Kidney epithelial cell (primary cell): ENCODE measurements at regions not wholly inside any gene's neighbourhood (a gene's known extent, or its start where the extent isn't known, plus 50 kb on each side); places are given as distances from the start of the nearest gene placed in this dataset.

Source experiments
- DNase-seq: peaks from one replicate; pipeline ENCODE4 v3.0.0-alpha.2; 2010; ENCODE audit warnings: low read depth
- H3K27me3 ChIP-seq: 2 replicates; pipeline ENCODE4 v1.6.0; 2011; ENCODE audit warnings: low read length; ENCODE audit not compliant: control insufficient read depth, insufficient read depth
- H3K36me3 ChIP-seq: 2 replicates; pipeline ENCODE4 v1.5.1; 2011; ENCODE audit warnings: low read length; ENCODE audit not compliant: control insufficient read depth, insufficient read depth
- H3K4me3 ChIP-seq: 2 replicates; pipeline ENCODE4 v1.5.1; 2011; ENCODE audit warnings: low read depth, mild to moderate bottlenecking, control low read depth, low read length
- CTCF ChIP-seq: IDR thresholded peaks from 2 replicates; pipeline ENCODE4 v1.5.1; 2011; ENCODE audit warnings: mild to moderate bottlenecking, moderate library complexity, low read length, control low read depth, inconsistent platforms; ENCODE audit not compliant: insufficient read depth, poor library complexity, severe bottlenecking

GRCh38 chr16:62562121-62562520, 525.9 kb upstream of the CDH8 start:
- Histone ChIP-seq H3K4me3 (no peak overlapping the region), H3K27me3 (no peaks in the 10 kb centered on the region), H3K36me3 (no peaks in the 10 kb centered on the region)
- DNase-seq, result no peak
- no peak for TF ChIP-seq CTCF

- Histone ChIP-seq H3K36me3 (no peaks in the 10 kb centered on the region), H3K27me3 (no peaks in the 10 kb centered on the region), H3K4me3 (no peak overlapping the region)
- DNase-seq, result no peak
- no peak for TF ChIP-seq CTCF
These were observed 513.6 kb upstream of the CDH8 start for GRCh38 chr16:62549875-62550274.

GRCh38 chr16:62548095-62548494, 511.9 kb upstream of the CDH8 start:
- DNase-seq, result no peak
- Histone ChIP-seq H3K36me3 (no peaks in the 10 kb centered on the region), H3K4me3 (no peak overlapping the region), H3K27me3 (no peaks in the 10 kb centered on the region)
- TF ChIP-seq CTCF, result no peak

GRCh38 chr16:62546701-62547100, 510.5 kb upstream of the CDH8 start:
- no peaks in the 10 kb centered on the region for H3K36me3 ChIP-seq
- no peak for DNase-seq
- H3K27me3 ChIP-seq, result no peaks in the 10 kb centered on the region
- no peak overlapping the region for H3K4me3 ChIP-seq
- no peak for TF ChIP-seq CTCF

GRCh38 chr16:62545039-62545438, 508.8 kb upstream of the CDH8 start:
- no peak for TF ChIP-seq CTCF
- Histone ChIP-seq H3K4me3 (no peak overlapping the region), H3K36me3 (no peaks in the 10 kb centered on the region), H3K27me3 (no peaks in the 10 kb centered on the region)
- DNase-seq, result no peak

- no peak overlapping the region for H3K4me3 ChIP-seq
- no peaks in the 10 kb centered on the region for H3K27me3 ChIP-seq
- no peaks in the 10 kb centered on the region for H3K36me3 ChIP-seq
- no peak for TF ChIP-seq CTCF
- DNase-seq, result no peak
These were observed 507.3 kb upstream of the CDH8 start for GRCh38 chr16:62543516-62543915.
